ENCODE measurements at regions not wholly inside any gene's neighbourhood (a gene's known extent, or its start where the extent isn't known, plus 50 kb on each side); places are given as distances from the start of the nearest gene placed in this dataset.
"Not testable (repeated sequence)": the region's sequence is repeated elsewhere in the genome, so short reads cannot be mapped to it uniquely, and the experiment has no call there.

- no peak for DNase-seq
These were observed 1827.0 kb downstream of the C4orf33 start for GRCh38 chr4:130922955-130923354.

GRCh38 chr4:130955520-130955919, 1859.6 kb downstream of the C4orf33 start:
- no peak for DNase-seq

- no peak for DNase-seq
These were observed 1889.4 kb downstream of the C4orf33 start for GRCh38 chr4:130985371-130985770.

GRCh38 chr4:130995988-130996387, 1900.0 kb downstream of the C4orf33 start:
- DNase-seq = no peak

GRCh38 chr4:131001371-131001770, 1905.4 kb downstream of the C4orf33 start:
- peak; percentile 38 for DNase-seq

GRCh38 chr4:131002132-131002531, 1906.2 kb downstream of the C4orf33 start:
- DNase-seq = peak; percentile 7

GRCh38 chr4:131006388-131006787, 1910.4 kb downstream of the C4orf33 start:
- no peak for DNase-seq

GRCh38 chr4:131011961-131012360, 1916.0 kb downstream of the C4orf33 start:
- not testable (repeated sequence) for DNase-seq

GRCh38 chr4:131013226-131013625, 1917.3 kb downstream of the C4orf33 start:
- no peak for DNase-seq

- no peak for DNase-seq
These were observed 1930.8 kb downstream of the C4orf33 start for GRCh38 chr4:131026771-131027170.

- no peak for DNase-seq
These were observed 1948.4 kb downstream of the C4orf33 start for GRCh38 chr4:131044368-131044767.

- DNase-seq = no peak
These were observed 1950.9 kb downstream of the C4orf33 start for GRCh38 chr4:131046821-131047220.

GRCh38 chr4:131052646-131053045, 1956.7 kb downstream of the C4orf33 start:
- DNase-seq = peak; percentile 4

GRCh38 chr4:131054489-131055019, 1958.6 kb downstream of the C4orf33 start:
- DNase-seq = no peak

GRCh38 chr4:131061734-131062133, 1965.8 kb downstream of the C4orf33 start:
- DNase-seq = no peak

GRCh38 chr4:131063878-131064277, 1967.9 kb downstream of the C4orf33 start:
- DNase-seq = no peak

GRCh38 chr4:131081069-131081468, 1985.1 kb downstream of the C4orf33 start:
- DNase-seq = no peak

- no peak for DNase-seq
These were observed 1989.0 kb downstream of the C4orf33 start for GRCh38 chr4:131084997-131085396.

- peak; percentile 47 for DNase-seq
These were observed 1995.9 kb downstream of the C4orf33 start for GRCh38 chr4:131091896-131092295.

GRCh38 chr4:131093303-131093702, 1997.4 kb downstream of the C4orf33 start:
- no peak for DNase-seq

- DNase-seq = no peak
These were observed 2003.0 kb downstream of the C4orf33 start for GRCh38 chr4:131098976-131099375.

GRCh38 chr4:131113273-131113672, 2017.3 kb downstream of the C4orf33 start:
- no peak for DNase-seq

- DNase-seq = no peak
These were observed 2017.8 kb downstream of the C4orf33 start for GRCh38 chr4:131113704-131114103.

- DNase-seq = no peak
These were observed 2023.7 kb downstream of the C4orf33 start for GRCh38 chr4:131119661-131120060.

GRCh38 chr4:131137196-131137595, 2011.9 kb upstream of the PCDH10 start:
- DNase-seq = no peak

- DNase-seq = no peak
These were observed 1989.8 kb upstream of the PCDH10 start for GRCh38 chr4:131159261-131159660.

Measured in fibroblast of upper back skin (primary cell).